GM23338 (cell line): ENCODE measurements at regions not wholly inside any gene's neighbourhood (a gene's known extent, or its start where the extent isn't known, plus 50 kb on each side); places are given as distances from the start of the nearest gene placed in this dataset.

ENCODE experiments used
- ATAC-seq: fragments of 200-7000 bp; cut with Tn5 transposase; 3 replicates; pipeline ENCODE4 v1.9.1; 2020
- DNase-seq: peaks from one replicate; pipeline ENCODE4 v3.0.0-alpha.2; 2015; ENCODE audit warnings: low spot score
- H2AFZ ChIP-seq: fragments of 200-600 bp; sonication (generic); 2 replicates; pipeline ENCODE4 v1.8.0; 2016; ENCODE audit warnings: antibody characterized with exemption, mild to moderate bottlenecking, moderate library complexity
- H3F3A ChIP-seq: fragments of 200-600 bp; sonication (generic); replicated peaks from 2 replicates; pipeline ENCODE4 v1.8.0; 2017; ENCODE audit warnings: antibody characterized with exemption, mixed run types, low read depth
- H3K27ac ChIP-seq: fragments of 200-600 bp; sonication (generic); 2 replicates; pipeline ENCODE4 v1.6.1; 2016; ENCODE audit warnings: low read depth
- H3K27me3 ChIP-seq: fragments of 200-600 bp; sonication (generic); 2 replicates; pipeline ENCODE4 v1.8.0; 2016; ENCODE audit warnings: mild to moderate bottlenecking, mixed run types, moderate library complexity; ENCODE audit not compliant: insufficient read depth
- H3K36me3 ChIP-seq: fragments of 200-600 bp; sonication (generic); 2 replicates; pipeline ENCODE4 v1.8.0; 2016; ENCODE audit warnings: mild to moderate bottlenecking; ENCODE audit not compliant: insufficient read depth
- H3K4me1 ChIP-seq: fragments of 200-600 bp; sonication (generic); 2 replicates; pipeline ENCODE4 v1.8.0; 2016; ENCODE audit warnings: mild to moderate bottlenecking, moderate library complexity; ENCODE audit not compliant: insufficient read depth
- H3K4me2 ChIP-seq: fragments of 200-600 bp; sonication (generic); 2 replicates; pipeline ENCODE4 v1.7.1; 2017; ENCODE audit warnings: mixed run types
- H3K4me3 ChIP-seq: fragments of 200-600 bp; sonication (generic); 2 replicates; pipeline ENCODE4 v1.6.1; 2016; ENCODE audit warnings: mixed run types
- H3K79me2 ChIP-seq: fragments of 200-600 bp; sonication (generic); replicated peaks from 2 replicates; pipeline ENCODE4 v1.8.0; 2017; ENCODE audit warnings: mild to moderate bottlenecking; ENCODE audit not compliant: insufficient read depth
- H3K9me2 ChIP-seq: fragments of 200-600 bp; sonication (generic); 2 replicates; pipeline ENCODE4 v1.8.0; 2017; ENCODE audit not compliant: insufficient read depth
- H4K20me1 ChIP-seq: fragments of 200-600 bp; sonication (generic); replicated peaks from 2 replicates; pipeline ENCODE4 v1.8.0; 2017; ENCODE audit warnings: mild to moderate bottlenecking; ENCODE audit not compliant: insufficient read depth
- H3K27ac Mint-ChIP-seq: 2 replicates; pipeline ENCODE4 v1.8.0; 2020; ENCODE audit warnings: inconsistent platforms, mild to moderate bottlenecking, moderate library complexity, mixed read lengths
- H3K27me3 Mint-ChIP-seq: 3 replicates; pipeline ENCODE4 v1.8.0; 2022; ENCODE audit warnings: low read depth, mild to moderate bottlenecking, moderate library complexity, mixed read lengths, inconsistent platforms; ENCODE audit not compliant: insufficient read depth, poor library complexity
- H3K36me3 Mint-ChIP-seq: 3 replicates; pipeline ENCODE4 v1.8.0; 2021; ENCODE audit warnings: low read depth, mild to moderate bottlenecking, inconsistent platforms, moderate library complexity, mixed read lengths
- H3K4me1 Mint-ChIP-seq: 3 replicates; pipeline ENCODE4 v1.8.0; 2020; ENCODE audit warnings: mild to moderate bottlenecking, inconsistent platforms, mixed read lengths
- H3K4me3 Mint-ChIP-seq: 3 replicates; pipeline ENCODE4 v1.8.0; 2021; ENCODE audit warnings: moderate library complexity, mild to moderate bottlenecking, inconsistent platforms, mixed read lengths
- H3K9me3 Mint-ChIP-seq: 3 replicates; pipeline ENCODE4 v1.8.0; 2020; ENCODE audit warnings: moderate library complexity, mild to moderate bottlenecking, inconsistent platforms, mixed read lengths
- CREB1 ChIP-seq: fragments of 250-450 bp; sonication (Bioruptor Pico); IDR thresholded peaks from 2 replicates; pipeline ENCODE4 v1.5.0; 2020; ENCODE audit warnings: low read depth, mild to moderate bottlenecking, moderate library complexity
- CTCF ChIP-seq, 2 experiments: fragments of 200-600 bp in 1 of 2; sonication (generic) in 1 of 2; conservative IDR thresholded peaks; 2 replicates each; pipeline versions ENCODE4 v1.5.1 to v1.6.1; 2016 to 2017; ENCODE audit warnings: antibody characterized with exemption in 2 of 2, low read depth in 2 of 2, mild to moderate bottlenecking in 2 of 2, moderate library complexity in 1 of 2
- ETS1 ChIP-seq: IDR thresholded peaks from 2 replicates; pipeline ENCODE4 v1.6.1; 2016; ENCODE audit warnings: antibody characterized with exemption
- EZH2 ChIP-seq: fragments of 200-600 bp; sonication (generic); IDR thresholded peaks from one replicate; pipeline ENCODE4 v1.8.0; 2017; ENCODE audit warnings: antibody characterized with exemption, mild to moderate bottlenecking, low read depth; ENCODE audit not compliant: unreplicated experiment
- EZH2phosphoT487 ChIP-seq: fragments of 200-600 bp; sonication (generic); IDR thresholded peaks from one replicate; pipeline ENCODE4 v1.8.1; 2018; ENCODE audit warnings: antibody characterized with exemption; ENCODE audit not compliant: unreplicated experiment
- JUNB ChIP-seq: IDR thresholded peaks from one replicate; pipeline ENCODE4 v1.6.1; 2016; ENCODE audit warnings: antibody characterized with exemption; ENCODE audit not compliant: unreplicated experiment
- NANOG ChIP-seq: IDR thresholded peaks from 2 replicates; pipeline ENCODE4 v1.6.1; 2016; ENCODE audit warnings: antibody characterized with exemption, borderline replicate concordance
- POLR2AphosphoS5 ChIP-seq: IDR thresholded peaks from 2 replicates; pipeline ENCODE4 v1.6.1; 2016; ENCODE audit warnings: antibody characterized with exemption, low read depth
- REST ChIP-seq: IDR thresholded peaks from one replicate; pipeline ENCODE4 v1.6.1; 2018; ENCODE audit warnings: antibody characterized with exemption; ENCODE audit not compliant: unreplicated experiment
- STAT1 ChIP-seq: IDR thresholded peaks from one replicate; pipeline ENCODE4 v1.6.1; 2016; ENCODE audit warnings: antibody characterized with exemption; ENCODE audit not compliant: unreplicated experiment
- ZNF114 ChIP-seq: fragments of 250-450 bp; sonication (Bioruptor Pico); IDR thresholded peaks from 2 replicates; pipeline ENCODE4 v1.5.0; 2020; ENCODE audit warnings: mild to moderate bottlenecking, moderate library complexity
- ZNF331 ChIP-seq: fragments of 250-450 bp; sonication (Bioruptor Pico); IDR thresholded peaks from 2 replicates; pipeline ENCODE4 v1.5.0; 2020; ENCODE audit warnings: low read depth, mild to moderate bottlenecking, moderate library complexity
- ZNF462 ChIP-seq: fragments of 250-450 bp; sonication (Bioruptor Pico); IDR thresholded peaks from 2 replicates; pipeline ENCODE4 v1.5.0; 2020; ENCODE audit warnings: mild to moderate bottlenecking, moderate library complexity

- no peak overlapping the region for H3K27ac ChIP-seq
- H3K9me2 ChIP-seq, result peaks cover 16% of the 10 kb centered on the region
- no peaks in the 10 kb centered on the region for H3K27me3 ChIP-seq
- no peak overlapping the region for H3K27ac Mint-ChIP-seq
- DNase-seq (no peak), ATAC-seq (no peak)
- no peak overlapping the region for H3K4me3 Mint-ChIP-seq
- H3K9me3 Mint-ChIP-seq, result no peaks in the 10 kb centered on the region
- no peaks in the 10 kb centered on the region for H3F3A ChIP-seq
- H3K79me2 ChIP-seq, result no peaks in the 10 kb centered on the region
- H3K4me1 Mint-ChIP-seq, result no peaks in the 10 kb centered on the region
- H3K4me3 ChIP-seq, result no peak overlapping the region
- no peak overlapping the region for H2AFZ ChIP-seq
- no peaks in the 10 kb centered on the region for H3K36me3 ChIP-seq
- no peaks in the 10 kb centered on the region for H3K4me1 ChIP-seq
- no peaks in the 10 kb centered on the region for H4K20me1 ChIP-seq
- no peak for TF ChIP-seq EZH2
- no peak for TF ChIP-seq JUNB
- TF ChIP-seq ETS1, result no peak
- TF ChIP-seq NANOG, result no peak
- TF ChIP-seq CREB1 (CRISPR knock-in tag), result no peak
- no peak for TF ChIP-seq POLR2AphosphoS5
- no peak for TF ChIP-seq EZH2phosphoT487
- TF ChIP-seq ZNF462 (CRISPR knock-in tag), result no peak
- no peak for TF ChIP-seq ZNF114 (CRISPR knock-in tag)
- TF ChIP-seq ZNF331, result no peak
- no peak for TF ChIP-seq CTCF (conservative IDR thresholded peaks at IDR 0.05; ENCODE audit: low read depth in 2 of 2)
- TF ChIP-seq REST, result no peak
- TF ChIP-seq STAT1, result no peak
- H3K36me3 Mint-ChIP-seq, result no peaks in the 10 kb centered on the region; the same call in 2 of the 3 replicates
- no peak overlapping the region for H3K4me2 ChIP-seq
- no peaks in the 10 kb centered on the region for H3K27me3 Mint-ChIP-seq
Observed at GRCh38 chr18:2050702-2051201, 520.6 kb downstream of the METTL4 start.
